Natural killer cell (primary cell): ENCODE measurements at regions not wholly inside any gene's neighbourhood (a gene's known extent, or its start where the extent isn't known, plus 50 kb on each side); places are given as distances from the start of the nearest gene placed in this dataset.
"Not testable (repeated sequence)": the region's sequence is repeated elsewhere in the genome, so short reads cannot be mapped to it uniquely, and the experiment has no call there.

Experiments
- ATAC-seq, 3 donors: fragments of 150-1000 bp in 2 of 3; fragments of 200-7000 bp in 1 of 3; cut with Tn5 transposase; 1 replicate in 1 of 3; 2 replicates in 2 of 3; pipeline ENCODE4 v1.10.0; 2021; ENCODE audit warnings: mild to moderate bottlenecking in 2 of 3, moderate library complexity in 2 of 3
- DNase-seq, 2 donors: peaks; one replicate each; pipeline versions ENCODE4 v3.0.0 to v3.0.0-alpha.2; 2013 to 2021; ENCODE audit warnings: mixed read lengths in 1 of 2
- H3K27ac ChIP-seq: one replicate; pipeline ENCODE4 v1.5.1; 2013; ENCODE audit warnings: mild to moderate bottlenecking, low read length
- H3K27me3 ChIP-seq: one replicate; pipeline ENCODE4 v1.6.1; 2013; ENCODE audit warnings: low read length; ENCODE audit not compliant: control insufficient read depth, insufficient read depth
- H3K36me3 ChIP-seq: one replicate; pipeline ENCODE4 v1.6.1; 2013; ENCODE audit warnings: low read length; ENCODE audit not compliant: control insufficient read depth, insufficient read depth
- H3K4me1 ChIP-seq: one replicate; pipeline ENCODE4 v1.6.1; 2013; ENCODE audit warnings: low read length; ENCODE audit not compliant: control insufficient read depth, insufficient read depth
- H3K4me3 ChIP-seq: one replicate; pipeline ENCODE4 v1.5.1; 2013; ENCODE audit warnings: low read length
- H3K9me3 ChIP-seq: one replicate; pipeline ENCODE4 v1.6.1; 2013; ENCODE audit warnings: low read length; ENCODE audit not compliant: control insufficient read depth, insufficient read depth
- H3K27ac Mint-ChIP-seq, 2 donors: one replicate each; pipeline ENCODE4 v1.8.0; 2022; ENCODE audit warnings: mild to moderate bottlenecking in 2 of 2, mixed read lengths in 2 of 2, moderate library complexity in 1 of 2
- H3K27me3 Mint-ChIP-seq, 2 donors: one replicate each; pipeline ENCODE4 v1.8.0; 2022; ENCODE audit warnings: low read depth in 2 of 2, mixed read lengths in 2 of 2
- H3K36me3 Mint-ChIP-seq: one replicate; pipeline ENCODE4 v1.8.0; 2022; ENCODE audit warnings: mixed read lengths
- H3K4me1 Mint-ChIP-seq, 2 donors: one replicate each; pipeline ENCODE4 v1.8.0; 2022; ENCODE audit warnings: mixed read lengths in 2 of 2
- H3K4me3 Mint-ChIP-seq: one replicate; pipeline ENCODE4 v1.8.0; 2022; ENCODE audit warnings: mild to moderate bottlenecking, moderate library complexity, mixed read lengths
- H3K9me3 Mint-ChIP-seq, 2 donors: one replicate each; pipeline ENCODE4 v1.8.0; 2022; ENCODE audit warnings: mixed read lengths in 2 of 2
- WGBS: methylation state at CpG from one replicate; pipeline ENCODE4 v1.1.7; 2013; ENCODE audit warnings: missing lambda C conversion rate; ENCODE audit not compliant: insufficient coverage; 5-methylcytosine and 5-hydroxymethylcytosine counted together
- intact Hi-C: fragments of 100-400 bp; cut with micrococcal nuclease; formaldehyde crosslinking; loops from one replicate; pipeline ENCODE4 v1.14.2; 2022
- TF ChIP-seq, protein P1 (sequence below): fragments of 200-600 bp; IDR thresholded peaks from one replicate; pipeline ENCODE4 v1.8.0; 2022; ENCODE audit warnings: antibody characterized with exemption

DNA sequence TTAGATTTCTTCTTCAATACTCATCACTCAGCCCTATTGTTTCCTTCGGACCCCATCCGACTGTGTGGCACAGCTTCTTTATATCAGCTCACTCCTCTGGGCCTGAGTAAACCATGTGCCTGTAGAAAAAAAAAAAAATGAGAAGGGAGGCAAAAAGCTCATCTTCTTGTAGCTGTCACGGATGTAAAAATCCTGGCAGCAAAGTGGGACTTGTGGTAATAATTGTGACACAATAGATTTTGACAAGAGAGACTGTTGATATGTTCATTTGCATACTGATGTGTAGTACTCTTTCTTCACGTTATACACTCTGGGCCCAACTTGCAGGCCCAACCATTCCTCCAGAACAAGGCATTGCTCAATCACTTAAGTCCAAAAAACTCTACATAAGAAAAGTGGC is 270.0 kb upstream of the SMIM21 start:
- H3K27me3 ChIP-seq: no peaks in the 10 kb centered on the region
- intact Hi-C loops: no loop called here
- H3K4me1 ChIP-seq: no peaks in the 10 kb centered on the region
- H3K27ac Mint-ChIP-seq: no peak overlapping the region
- H3K4me3 ChIP-seq: no peak overlapping the region
- H3K27me3 Mint-ChIP-seq: no peaks in the 10 kb centered on the region
- WGBS: 86% methylated on average over 3 of the region's 4 CpGs
- no peak for ATAC-seq
- peaks cover 0 to 2% of the 10 kb centered on the region in 2 donors for H3K9me3 Mint-ChIP-seq
- no peaks in the 10 kb centered on the region for H3K36me3 ChIP-seq
- H3K4me3 Mint-ChIP-seq: no peak overlapping the region
- no peak for DNase-seq
- H3K36me3 Mint-ChIP-seq: no peaks in the 10 kb centered on the region
- no peaks in the 10 kb centered on the region for H3K4me1 Mint-ChIP-seq
- TF ChIP-seq, protein P1, sequence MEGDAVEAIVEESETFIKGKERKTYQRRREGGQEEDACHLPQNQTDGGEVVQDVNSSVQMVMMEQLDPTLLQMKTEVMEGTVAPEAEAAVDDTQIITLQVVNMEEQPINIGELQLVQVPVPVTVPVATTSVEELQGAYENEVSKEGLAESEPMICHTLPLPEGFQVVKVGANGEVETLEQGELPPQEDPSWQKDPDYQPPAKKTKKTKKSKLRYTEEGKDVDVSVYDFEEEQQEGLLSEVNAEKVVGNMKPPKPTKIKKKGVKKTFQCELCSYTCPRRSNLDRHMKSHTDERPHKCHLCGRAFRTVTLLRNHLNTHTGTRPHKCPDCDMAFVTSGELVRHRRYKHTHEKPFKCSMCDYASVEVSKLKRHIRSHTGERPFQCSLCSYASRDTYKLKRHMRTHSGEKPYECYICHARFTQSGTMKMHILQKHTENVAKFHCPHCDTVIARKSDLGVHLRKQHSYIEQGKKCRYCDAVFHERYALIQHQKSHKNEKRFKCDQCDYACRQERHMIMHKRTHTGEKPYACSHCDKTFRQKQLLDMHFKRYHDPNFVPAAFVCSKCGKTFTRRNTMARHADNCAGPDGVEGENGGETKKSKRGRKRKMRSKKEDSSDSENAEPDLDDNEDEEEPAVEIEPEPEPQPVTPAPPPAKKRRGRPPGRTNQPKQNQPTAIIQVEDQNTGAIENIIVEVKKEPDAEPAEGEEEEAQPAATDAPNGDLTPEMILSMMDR: no peak
- H3K27ac ChIP-seq: no peak overlapping the region
- H3K9me3 ChIP-seq: no peaks in the 10 kb centered on the region

DNA sequence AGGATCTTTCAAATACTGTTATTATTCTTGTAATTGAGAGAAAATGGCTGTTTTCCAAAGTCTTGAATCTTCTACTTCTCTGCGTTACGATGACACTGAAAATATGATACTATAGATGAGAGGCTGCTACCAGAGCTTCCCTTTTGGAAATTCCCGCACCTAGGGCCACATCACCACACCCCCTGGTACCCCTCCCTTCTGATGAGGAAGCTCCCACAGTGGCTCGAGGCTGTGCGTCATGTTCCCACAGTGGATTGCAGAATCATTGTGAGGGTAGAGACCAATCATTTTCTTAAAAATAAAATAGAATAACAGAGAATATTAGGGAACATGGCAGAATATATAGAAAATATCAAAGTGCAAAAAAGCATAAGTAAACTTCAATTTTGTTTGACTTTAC is 268.9 kb upstream of the SMIM21 start:
- no peaks in the 10 kb centered on the region for H3K27me3 ChIP-seq
- no peak for DNase-seq
- H3K36me3 ChIP-seq: no peaks in the 10 kb centered on the region
- intact Hi-C loops: no loop called here
- no peaks in the 10 kb centered on the region for H3K4me1 ChIP-seq
- no peak overlapping the region for H3K27ac ChIP-seq
- no CpG with 5 or more reads among the region's 5 CpGs for WGBS
- TF ChIP-seq, protein P1: no peak
- H3K27me3 Mint-ChIP-seq: no peaks in the 10 kb centered on the region
- H3K4me3 ChIP-seq: no peak overlapping the region
- H3K4me3 Mint-ChIP-seq: no peak overlapping the region
- peaks cover 0 to 2% of the 10 kb centered on the region in 2 donors for H3K9me3 Mint-ChIP-seq
- no peaks in the 10 kb centered on the region for H3K4me1 Mint-ChIP-seq
- no peak overlapping the region for H3K27ac Mint-ChIP-seq
- H3K36me3 Mint-ChIP-seq: no peaks in the 10 kb centered on the region
- ATAC-seq: no peak
- H3K9me3 ChIP-seq: no peaks in the 10 kb centered on the region

DNA sequence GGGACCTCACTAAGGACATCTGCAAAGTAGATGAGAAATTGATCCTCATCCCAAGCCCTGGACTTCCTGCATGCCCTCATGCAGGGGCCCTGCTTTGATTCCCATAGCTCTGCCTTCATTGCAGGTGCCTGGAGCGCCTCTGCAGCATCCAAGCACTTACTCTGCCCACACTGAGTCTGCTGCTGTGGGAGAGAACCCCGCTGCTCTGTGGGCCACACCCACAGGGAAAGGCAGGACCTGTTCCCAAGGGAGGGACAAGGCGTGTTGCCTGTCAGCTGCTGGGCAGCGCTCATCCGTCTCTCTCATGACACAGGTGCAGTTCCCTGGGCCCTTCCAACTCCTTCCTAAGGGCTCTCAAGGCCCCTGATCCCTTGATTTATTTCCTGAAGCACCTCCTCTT is 266.8 kb upstream of the SMIM21 start:
- Mint-ChIP-seq H3K27me3 (no peaks in the 10 kb centered on the region), H3K4me1 (no peaks in the 10 kb centered on the region), H3K36me3 (no peaks in the 10 kb centered on the region), H3K9me3 (no peaks in the 10 kb centered on the region), H3K4me3 (no peak overlapping the region), H3K27ac (no peak overlapping the region)
- H3K4me3 ChIP-seq: no peak overlapping the region
- WGBS: 77% methylated on average over 5 of the region's 5 CpGs
- no peak overlapping the region for H3K27ac ChIP-seq
- H3K9me3 ChIP-seq: no peaks in the 10 kb centered on the region
- intact Hi-C loops: no loop called here
- ATAC-seq (no peak), DNase-seq (no peak)
- no peaks in the 10 kb centered on the region for H3K27me3 ChIP-seq
- no peaks in the 10 kb centered on the region for H3K4me1 ChIP-seq
- TF ChIP-seq, protein P1: no peak
- no peaks in the 10 kb centered on the region for H3K36me3 ChIP-seq

DNA sequence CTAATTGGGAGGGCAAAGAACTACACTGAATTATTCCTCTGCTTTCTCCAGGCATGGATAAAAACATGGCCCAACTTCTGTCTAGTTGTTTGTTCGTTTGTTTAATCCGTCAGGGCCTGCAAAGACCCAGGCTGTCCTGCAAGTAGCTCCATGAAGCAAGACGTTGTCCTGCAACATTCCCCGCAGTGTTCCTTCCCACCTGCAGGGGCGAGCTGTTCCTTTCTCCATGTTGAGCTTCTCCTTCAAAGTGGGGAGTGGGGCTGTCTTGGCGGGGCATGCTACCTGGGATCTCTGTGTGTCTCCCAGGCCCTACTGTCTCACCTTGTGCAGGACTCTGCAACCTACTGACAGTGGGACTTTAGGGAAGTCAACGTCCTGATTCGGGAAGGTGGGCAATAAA is 264.0 kb upstream of the SMIM21 start:
- H3K27me3 Mint-ChIP-seq: no peaks in the 10 kb centered on the region
- no peaks in the 10 kb centered on the region for H3K9me3 ChIP-seq
- H3K4me1 Mint-ChIP-seq: no peaks in the 10 kb centered on the region
- TF ChIP-seq, protein P1: no peak
- ATAC-seq (no peak), DNase-seq (no peak)
- no peak overlapping the region for H3K4me3 Mint-ChIP-seq
- H3K27me3 ChIP-seq: no peaks in the 10 kb centered on the region
- no peaks in the 10 kb centered on the region for H3K36me3 ChIP-seq
- no peak overlapping the region for H3K27ac ChIP-seq
- no peak overlapping the region for H3K4me3 ChIP-seq
- no peaks in the 10 kb centered on the region for H3K4me1 ChIP-seq
- WGBS: 92% methylated on average over 8 of the region's 8 CpGs
- intact Hi-C loops: no loop called here
- no peak overlapping the region for H3K27ac Mint-ChIP-seq
- no peaks in the 10 kb centered on the region for H3K36me3 Mint-ChIP-seq
- no peaks in the 10 kb centered on the region for H3K9me3 Mint-ChIP-seq

DNA sequence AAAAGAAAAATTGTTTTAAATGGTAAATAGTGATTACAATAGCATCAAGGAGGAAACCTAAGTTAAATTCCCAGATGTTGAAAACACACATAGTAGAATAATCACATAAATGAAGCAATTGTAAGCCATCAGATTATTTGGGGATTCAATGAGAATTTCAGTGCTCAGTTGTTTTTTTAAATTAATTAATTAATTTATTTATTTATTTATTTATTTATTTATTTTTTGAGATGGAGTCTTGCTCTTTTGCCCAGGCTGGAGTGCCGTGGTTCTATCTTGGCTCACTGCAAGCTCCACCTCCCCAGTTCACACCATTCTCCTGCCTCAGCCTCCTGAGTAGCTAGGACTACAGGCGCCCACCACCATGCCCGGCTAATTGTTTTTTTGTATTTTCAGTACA is 262.8 kb upstream of the SMIM21 start:
- not testable (repeated sequence) for ATAC-seq

More for the DNA sequence above, 262.8 kb upstream of the SMIM21 start:
- WGBS: 98% methylated on average over 3 of the region's 3 CpGs
- H3K4me3 Mint-ChIP-seq, H3K4me1 ChIP-seq, H3K4me3 ChIP-seq, H3K4me1 Mint-ChIP-seq, H3K9me3 Mint-ChIP-seq, H3K9me3 ChIP-seq, H3K27me3 ChIP-seq, H3K27ac Mint-ChIP-seq, H3K27ac ChIP-seq, H3K36me3 ChIP-seq, H3K27me3 Mint-ChIP-seq, DNase-seq, intact Hi-C loops, H3K36me3 Mint-ChIP-seq: not testable (repeated sequence)
